Adrenal gland (tissue), 5 donors: ENCODE measurements at regions not wholly inside any gene's neighbourhood (a gene's known extent, or its start where the extent isn't known, plus 50 kb on each side); places are given as distances from the start of the nearest gene placed in this dataset.

Experiments used
- POLR2A ChIP-seq, 2 donors: fragments of 450-650 bp; IDR thresholded peaks; one replicate each; pipeline ENCODE4 v1.6.1; 2017; ENCODE audit warnings: antibody characterized with exemption in 2 of 2, mild to moderate bottlenecking in 2 of 2, moderate library complexity in 1 of 2
- TF ChIP-seq, protein P1 (sequence below), 6 experiments: fragments of 450-650 bp in 4 of 6; fragments of 200-600 bp in 2 of 6; sonication (generic) in 1 of 6; IDR thresholded peaks; 1 replicate in 5 of 6; 2 replicates in 1 of 6; pipeline versions ENCODE4 v1.5.1 to v1.8.0; 2016 to 2021; ENCODE audit warnings: antibody characterized with exemption in 6 of 6, mild to moderate bottlenecking in 2 of 6, moderate library complexity in 1 of 6
- donor health status: DM: no; HTN: no; CAD: no.

DNA sequence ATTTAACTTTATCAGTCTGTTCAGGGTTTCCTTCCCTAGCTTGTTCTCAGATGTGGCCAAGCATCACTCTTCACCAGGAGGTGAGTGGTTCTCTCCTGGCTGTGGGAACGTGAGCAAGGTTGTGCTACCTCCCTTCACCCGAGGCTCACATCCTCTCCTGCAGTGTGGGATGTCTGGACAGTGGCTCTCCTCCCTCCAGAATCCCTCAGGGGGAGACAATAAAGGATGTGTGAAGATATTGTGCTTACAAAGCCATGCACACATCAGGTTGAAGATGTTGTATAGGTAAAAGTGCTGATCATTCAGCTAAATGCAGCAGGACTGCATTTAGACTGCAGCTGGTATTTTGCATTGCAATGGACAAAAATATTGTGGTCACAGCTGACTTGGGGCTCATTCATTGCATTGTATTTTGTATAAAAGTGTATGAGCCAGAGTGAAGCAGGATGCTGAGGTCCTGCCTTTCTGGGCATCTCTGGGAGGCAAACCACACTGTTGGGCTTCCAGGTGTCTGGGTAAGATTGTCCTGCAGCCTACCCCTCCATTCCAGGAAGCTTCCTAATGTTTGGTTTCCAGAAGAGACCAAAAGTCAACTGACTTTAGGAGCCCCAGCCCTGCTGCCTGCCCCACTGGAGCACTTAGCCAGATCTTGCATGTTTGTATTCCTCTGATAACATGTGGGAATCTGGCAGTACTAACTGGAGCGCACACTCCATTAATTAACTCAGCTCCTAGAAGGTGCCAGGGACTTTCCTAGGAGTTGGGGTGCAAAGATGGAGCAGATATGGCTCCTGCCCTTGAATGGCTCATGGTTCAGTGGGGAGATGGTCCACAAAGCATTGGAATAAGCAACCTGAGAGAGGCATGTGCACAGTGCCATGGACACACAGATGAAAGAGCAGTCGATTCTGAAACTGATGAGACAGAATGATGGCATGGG lies 292.5 kb upstream of the ZNF32 start:
- TF ChIP-seq, protein P1, sequence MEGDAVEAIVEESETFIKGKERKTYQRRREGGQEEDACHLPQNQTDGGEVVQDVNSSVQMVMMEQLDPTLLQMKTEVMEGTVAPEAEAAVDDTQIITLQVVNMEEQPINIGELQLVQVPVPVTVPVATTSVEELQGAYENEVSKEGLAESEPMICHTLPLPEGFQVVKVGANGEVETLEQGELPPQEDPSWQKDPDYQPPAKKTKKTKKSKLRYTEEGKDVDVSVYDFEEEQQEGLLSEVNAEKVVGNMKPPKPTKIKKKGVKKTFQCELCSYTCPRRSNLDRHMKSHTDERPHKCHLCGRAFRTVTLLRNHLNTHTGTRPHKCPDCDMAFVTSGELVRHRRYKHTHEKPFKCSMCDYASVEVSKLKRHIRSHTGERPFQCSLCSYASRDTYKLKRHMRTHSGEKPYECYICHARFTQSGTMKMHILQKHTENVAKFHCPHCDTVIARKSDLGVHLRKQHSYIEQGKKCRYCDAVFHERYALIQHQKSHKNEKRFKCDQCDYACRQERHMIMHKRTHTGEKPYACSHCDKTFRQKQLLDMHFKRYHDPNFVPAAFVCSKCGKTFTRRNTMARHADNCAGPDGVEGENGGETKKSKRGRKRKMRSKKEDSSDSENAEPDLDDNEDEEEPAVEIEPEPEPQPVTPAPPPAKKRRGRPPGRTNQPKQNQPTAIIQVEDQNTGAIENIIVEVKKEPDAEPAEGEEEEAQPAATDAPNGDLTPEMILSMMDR (IDR thresholded peaks at IDR 0.05), result no peak
- TF ChIP-seq POLR2A (IDR thresholded peaks at IDR 0.05), result no peak
